PFSK-1 (cell line): ENCODE measurements at regions not wholly inside any gene's neighbourhood (a gene's known extent, or its start where the extent isn't known, plus 50 kb on each side); places are given as distances from the start of the nearest gene placed in this dataset.

ENCODE experiments used
- FOXP2 ChIP-seq: optimal IDR thresholded peaks from 2 replicates; pipeline ENCODE3; 2011; ENCODE audit warnings: borderline replicate concordance, control low read depth, inconsistent platforms; ENCODE audit not compliant: insufficient read depth; ENCODE audit errors: extremely low read length, extremely low read depth
- POLR2AphosphoS5 ChIP-seq: IDR thresholded peaks from 2 replicates; pipeline ENCODE4 v1.6.1; 2012; ENCODE audit warnings: low read depth, mild to moderate bottlenecking, control low read depth, low read length, moderate library complexity
- SIN3A ChIP-seq: IDR thresholded peaks from 2 replicates; pipeline ENCODE4 v1.6.1; 2012; ENCODE audit warnings: mild to moderate bottlenecking, low read length, moderate library complexity, borderline replicate concordance; ENCODE audit not compliant: insufficient read depth
- TAF1 ChIP-seq: IDR thresholded peaks from 2 replicates; pipeline ENCODE4 v1.6.1; 2012; ENCODE audit warnings: low read length, control low read depth, borderline replicate concordance; ENCODE audit not compliant: insufficient read depth
- TF ChIP-seq, protein P1 (sequence below), 2 experiments: IDR thresholded peaks; 2 replicates each; pipeline versions ENCODE4 v1.6.1 to v1.8.0; 2011 to 2012; ENCODE audit warnings: low read depth in 2 of 2, low read length in 2 of 2, control low read depth in 1 of 2, inconsistent platforms in 1 of 2, mild to moderate bottlenecking in 1 of 2, moderate library complexity in 1 of 2; ENCODE audit not compliant: insufficient read depth in 1 of 2

GRCh38 chr18:25464227-25464626, 112.3 kb upstream of the ZNF521 start:
- no peak for TF ChIP-seq POLR2AphosphoS5
- TF ChIP-seq, protein P1, sequence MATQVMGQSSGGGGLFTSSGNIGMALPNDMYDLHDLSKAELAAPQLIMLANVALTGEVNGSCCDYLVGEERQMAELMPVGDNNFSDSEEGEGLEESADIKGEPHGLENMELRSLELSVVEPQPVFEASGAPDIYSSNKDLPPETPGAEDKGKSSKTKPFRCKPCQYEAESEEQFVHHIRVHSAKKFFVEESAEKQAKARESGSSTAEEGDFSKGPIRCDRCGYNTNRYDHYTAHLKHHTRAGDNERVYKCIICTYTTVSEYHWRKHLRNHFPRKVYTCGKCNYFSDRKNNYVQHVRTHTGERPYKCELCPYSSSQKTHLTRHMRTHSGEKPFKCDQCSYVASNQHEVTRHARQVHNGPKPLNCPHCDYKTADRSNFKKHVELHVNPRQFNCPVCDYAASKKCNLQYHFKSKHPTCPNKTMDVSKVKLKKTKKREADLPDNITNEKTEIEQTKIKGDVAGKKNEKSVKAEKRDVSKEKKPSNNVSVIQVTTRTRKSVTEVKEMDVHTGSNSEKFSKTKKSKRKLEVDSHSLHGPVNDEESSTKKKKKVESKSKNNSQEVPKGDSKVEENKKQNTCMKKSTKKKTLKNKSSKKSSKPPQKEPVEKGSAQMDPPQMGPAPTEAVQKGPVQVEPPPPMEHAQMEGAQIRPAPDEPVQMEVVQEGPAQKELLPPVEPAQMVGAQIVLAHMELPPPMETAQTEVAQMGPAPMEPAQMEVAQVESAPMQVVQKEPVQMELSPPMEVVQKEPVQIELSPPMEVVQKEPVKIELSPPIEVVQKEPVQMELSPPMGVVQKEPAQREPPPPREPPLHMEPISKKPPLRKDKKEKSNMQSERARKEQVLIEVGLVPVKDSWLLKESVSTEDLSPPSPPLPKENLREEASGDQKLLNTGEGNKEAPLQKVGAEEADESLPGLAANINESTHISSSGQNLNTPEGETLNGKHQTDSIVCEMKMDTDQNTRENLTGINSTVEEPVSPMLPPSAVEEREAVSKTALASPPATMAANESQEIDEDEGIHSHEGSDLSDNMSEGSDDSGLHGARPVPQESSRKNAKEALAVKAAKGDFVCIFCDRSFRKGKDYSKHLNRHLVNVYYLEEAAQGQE (IDR thresholded peaks at IDR 0.05; ENCODE audit: insufficient read depth in 1 of 2, low read depth in 2 of 2, low read length in 2 of 2): no peak
- TF ChIP-seq SIN3A: no peak
- no peak for TF ChIP-seq TAF1
- no peak for TF ChIP-seq FOXP2
